ENCODE measurements at regions not wholly inside any gene's neighbourhood (a gene's known extent, or its start where the extent isn't known, plus 50 kb on each side); places are given as distances from the start of the nearest gene placed in this dataset.

DNA sequence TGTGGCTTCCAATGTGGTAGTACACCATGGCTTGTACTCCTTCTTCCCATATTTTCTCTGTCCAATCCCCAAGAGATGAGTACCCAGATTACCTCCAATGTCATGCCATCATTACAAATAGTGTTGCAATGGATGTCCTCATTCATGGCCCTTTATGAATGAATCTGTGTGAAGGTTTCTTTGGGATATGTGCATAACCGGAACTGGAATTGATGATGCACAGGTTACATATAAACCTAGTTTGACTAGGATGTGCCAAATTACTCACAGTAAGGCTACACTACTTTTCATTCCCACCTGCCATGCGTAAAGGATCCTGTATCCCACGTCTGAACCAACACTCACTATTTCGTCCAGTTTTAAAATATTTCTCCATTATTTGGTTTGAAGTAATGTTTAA is 173.9 kb upstream of the CXCR4 start:
- H3K4me3 Mint-ChIP-seq, result no peak overlapping the region
- no peaks in the 10 kb centered on the region for H3K4me1 Mint-ChIP-seq

More for the DNA sequence above, 173.9 kb upstream of the CXCR4 start:
- no peaks in the 10 kb centered on the region for H3K27me3 ChIP-seq (ENCODE audit: insufficient read depth, low read length)
- H3K9me3 Mint-ChIP-seq, result no peaks in the 10 kb centered on the region
- no peaks in the 10 kb centered on the region for H3K27me3 Mint-ChIP-seq (ENCODE audit: low read depth)
- H3K27ac ChIP-seq (ENCODE audit: insufficient read length, low read depth, low read length), result no peak overlapping the region
- no peak overlapping the region for H4K5ac ChIP-seq (ENCODE audit: insufficient read length, low read depth, low read length)
- no peak overlapping the region for H2BK15ac ChIP-seq (ENCODE audit: low read depth, low read length)
- no peak for DNase-seq
- H2BK5ac ChIP-seq (ENCODE audit: insufficient read length, low read length), result no peak overlapping the region
- H3K9ac ChIP-seq (ENCODE audit: extremely low read depth, insufficient read length, low read length), result no peak overlapping the region
- no peak overlapping the region for H3K4ac ChIP-seq (ENCODE audit: low read depth, low read length)
- no peaks in the 10 kb centered on the region for H3K36me3 Mint-ChIP-seq (ENCODE audit: insufficient read depth in 1 of 3, low read depth in 3 of 3)
- no peak overlapping the region for H2AK5ac ChIP-seq (ENCODE audit: insufficient read length, low read length)
- no peak overlapping the region for H3K27ac Mint-ChIP-seq
- H3K9me3 ChIP-seq (ENCODE audit: control insufficient read depth, low read depth, low read length), result no peaks in the 10 kb centered on the region
- no peak overlapping the region for H4K91ac ChIP-seq (ENCODE audit: insufficient read length, low read depth, low read length)
- H3K79me1 ChIP-seq (ENCODE audit: insufficient read depth, low read depth, low read length, poor library complexity, severe bottlenecking), result no peaks in the 10 kb centered on the region
- no peak overlapping the region for H3K4me2 ChIP-seq (ENCODE audit: insufficient read depth, insufficient read length, low read length)
- no peaks in the 10 kb centered on the region for H3K79me2 ChIP-seq (ENCODE audit: insufficient read depth, low read length)
- H2BK12ac ChIP-seq (ENCODE audit: insufficient read length, low read depth, low read length), result no peak overlapping the region
- no peak overlapping the region for H2BK20ac ChIP-seq (ENCODE audit: low read depth, low read length, poor library complexity, severe bottlenecking)
- no peak overlapping the region for H3K18ac ChIP-seq (ENCODE audit: insufficient read length, low read depth, low read length)
- no peak overlapping the region for H4K8ac ChIP-seq (replicated peaks; ENCODE audit: insufficient read length, low read depth, low read length)
- H3T11ph ChIP-seq (ENCODE audit: low read length), result no peak overlapping the region
- no peaks in the 10 kb centered on the region for H3K4me1 ChIP-seq (ENCODE audit: insufficient read depth, low read length)
- no peak overlapping the region for H3K23ac ChIP-seq (ENCODE audit: insufficient read length, low read depth, low read length)
- H4K20me1 ChIP-seq (ENCODE audit: control insufficient read depth, insufficient read depth, insufficient read length), result no peaks in the 10 kb centered on the region
- no peak overlapping the region for H2AFZ ChIP-seq (ENCODE audit: low read length)
- no CpG with 5 or more reads among the region's 4 CpGs for WGBS (ENCODE audit: extremely low coverage, insufficient read length, low lambda C conversion rate)
- H3K14ac ChIP-seq (ENCODE audit: insufficient read depth, low read length), result no peak overlapping the region
- H3K56ac ChIP-seq (ENCODE audit: insufficient read length, low read depth, low read length), result no peak overlapping the region
- no peak overlapping the region for H2BK120ac ChIP-seq (ENCODE audit: low read depth, low read length, poor library complexity, severe bottlenecking)
- TF ChIP-seq, protein P1, sequence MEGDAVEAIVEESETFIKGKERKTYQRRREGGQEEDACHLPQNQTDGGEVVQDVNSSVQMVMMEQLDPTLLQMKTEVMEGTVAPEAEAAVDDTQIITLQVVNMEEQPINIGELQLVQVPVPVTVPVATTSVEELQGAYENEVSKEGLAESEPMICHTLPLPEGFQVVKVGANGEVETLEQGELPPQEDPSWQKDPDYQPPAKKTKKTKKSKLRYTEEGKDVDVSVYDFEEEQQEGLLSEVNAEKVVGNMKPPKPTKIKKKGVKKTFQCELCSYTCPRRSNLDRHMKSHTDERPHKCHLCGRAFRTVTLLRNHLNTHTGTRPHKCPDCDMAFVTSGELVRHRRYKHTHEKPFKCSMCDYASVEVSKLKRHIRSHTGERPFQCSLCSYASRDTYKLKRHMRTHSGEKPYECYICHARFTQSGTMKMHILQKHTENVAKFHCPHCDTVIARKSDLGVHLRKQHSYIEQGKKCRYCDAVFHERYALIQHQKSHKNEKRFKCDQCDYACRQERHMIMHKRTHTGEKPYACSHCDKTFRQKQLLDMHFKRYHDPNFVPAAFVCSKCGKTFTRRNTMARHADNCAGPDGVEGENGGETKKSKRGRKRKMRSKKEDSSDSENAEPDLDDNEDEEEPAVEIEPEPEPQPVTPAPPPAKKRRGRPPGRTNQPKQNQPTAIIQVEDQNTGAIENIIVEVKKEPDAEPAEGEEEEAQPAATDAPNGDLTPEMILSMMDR (conservative IDR thresholded peaks at IDR 0.05), result no peak
- no peaks in the 10 kb centered on the region for H3K23me2 ChIP-seq (ENCODE audit: insufficient read length, low read depth, low read length, poor library complexity, severe bottlenecking)
